A549 (cell line): ENCODE measurements at regions not wholly inside any gene's neighbourhood (a gene's known extent, or its start where the extent isn't known, plus 50 kb on each side); places are given as distances from the start of the nearest gene placed in this dataset.

Experiments used
- CHD2 ChIP-seq: fragments of 150-350 bp; IDR thresholded peaks from 2 replicates; pipeline ENCODE4 v1.6.1; 2014; ENCODE audit warnings: low read length; ENCODE audit not compliant: partially characterized antibody
- EP300 ChIP-seq, 2 experiments: fragments of >200 bp; sonication (Bioruptor Twin); formaldehyde crosslinking; IDR thresholded peaks; 2 replicates in 1 of 2; 3 replicates in 1 of 2; pipeline ENCODE4 v1.6.1; 2016 to 2017
- JUN ChIP-seq, 2 experiments: fragments of >200 bp; sonication (Bioruptor Twin); formaldehyde crosslinking; IDR thresholded peaks; 2 replicates in 1 of 2; 3 replicates in 1 of 2; pipeline ENCODE4 v1.6.1; 2016 to 2017
- NFE2L2 ChIP-seq: fragments of 150-350 bp; conservative IDR thresholded peaks from 2 replicates; pipeline ENCODE4 v1.6.1; 2014; ENCODE audit warnings: low read length
- PHF8 ChIP-seq: fragments of 200-600 bp; sonication (generic); IDR thresholded peaks from 2 replicates; pipeline ENCODE4 v1.6.1; 2016; ENCODE audit warnings: low read depth, mild to moderate bottlenecking, antibody characterized with exemption, moderate library complexity, borderline replicate concordance
- POLR2A ChIP-seq: IDR thresholded peaks from 2 replicates; pipeline ENCODE4 v1.6.1; 2012; ENCODE audit warnings: mild to moderate bottlenecking, low read length
- POLR2AphosphoS2 ChIP-seq: conservative IDR thresholded peaks from 2 replicates; pipeline ENCODE4 v1.6.1; 2012; ENCODE audit warnings: low read length, improper control_type of control experiment, inconsistent platforms
- RNF2 ChIP-seq: fragments of 200-600 bp; sonication (generic); IDR thresholded peaks from 2 replicates; pipeline ENCODE4 v1.6.1; 2016; ENCODE audit warnings: low read depth, mild to moderate bottlenecking, antibody characterized with exemption, moderate library complexity, borderline replicate concordance
- TF ChIP-seq, protein P1 (sequence below): fragments of >200 bp; sonication (Bioruptor Twin); formaldehyde crosslinking; IDR thresholded peaks from 3 replicates; pipeline ENCODE4 v1.5.1; 2016
- TF ChIP-seq, protein P2 (sequence below): fragments of 250-450 bp; sonication (Bioruptor Pico); IDR thresholded peaks from 2 replicates; pipeline ENCODE4 v1.5.0; 2021; ENCODE audit warnings: mild to moderate bottlenecking, moderate library complexity, borderline replicate concordance
- TF ChIP-seq, protein P3 (sequence below): IDR thresholded peaks from 2 replicates; pipeline ENCODE4 v1.6.1; 2012
- TF ChIP-seq, protein P4 (sequence below): fragments of 200-600 bp; sonication (generic); IDR thresholded peaks from 2 replicates; pipeline ENCODE4 v1.6.1; 2016; ENCODE audit warnings: antibody characterized with exemption, mild to moderate bottlenecking, moderate library complexity
- TF ChIP-seq, protein P5 (sequence below): IDR thresholded peaks from 2 replicates; pipeline ENCODE4 v1.6.1; 2012

DNA sequence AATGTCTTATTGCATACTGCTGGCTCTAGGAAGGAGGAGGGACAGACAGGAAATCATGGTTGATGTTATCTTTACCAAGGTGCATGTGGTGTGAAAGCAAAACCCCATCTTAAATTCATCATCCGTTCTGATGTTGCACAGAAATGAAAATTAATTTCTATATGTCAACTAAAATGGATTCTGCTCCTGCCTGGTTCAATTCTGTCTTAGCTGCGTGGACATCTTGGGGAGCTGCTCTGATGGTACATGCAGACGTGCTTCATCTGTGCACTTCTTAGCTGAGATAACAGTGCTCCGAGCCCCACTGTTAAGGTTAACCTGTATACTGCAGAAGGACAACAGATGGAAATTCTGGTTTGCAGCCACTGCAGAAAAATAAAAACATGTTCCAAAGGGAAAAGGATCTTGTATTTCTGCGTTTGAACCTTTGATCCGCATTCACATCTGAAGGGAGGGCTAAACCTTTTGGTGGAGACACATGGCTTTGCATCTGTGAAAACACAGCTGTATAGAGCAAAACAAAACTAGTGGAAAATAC lies 155.6 kb downstream of the TM9SF2 start:
- TF ChIP-seq JUN (IDR thresholded peaks at IDR 0.05) (no peak), RNF2 (no peak), CHD2 (no peak), NFE2L2 (no peak), PHF8 (no peak), POLR2A (no peak), EP300 (IDR thresholded peaks at IDR 0.05) (no peak), POLR2AphosphoS2 (no peak)
- TF ChIP-seq, protein P1, sequence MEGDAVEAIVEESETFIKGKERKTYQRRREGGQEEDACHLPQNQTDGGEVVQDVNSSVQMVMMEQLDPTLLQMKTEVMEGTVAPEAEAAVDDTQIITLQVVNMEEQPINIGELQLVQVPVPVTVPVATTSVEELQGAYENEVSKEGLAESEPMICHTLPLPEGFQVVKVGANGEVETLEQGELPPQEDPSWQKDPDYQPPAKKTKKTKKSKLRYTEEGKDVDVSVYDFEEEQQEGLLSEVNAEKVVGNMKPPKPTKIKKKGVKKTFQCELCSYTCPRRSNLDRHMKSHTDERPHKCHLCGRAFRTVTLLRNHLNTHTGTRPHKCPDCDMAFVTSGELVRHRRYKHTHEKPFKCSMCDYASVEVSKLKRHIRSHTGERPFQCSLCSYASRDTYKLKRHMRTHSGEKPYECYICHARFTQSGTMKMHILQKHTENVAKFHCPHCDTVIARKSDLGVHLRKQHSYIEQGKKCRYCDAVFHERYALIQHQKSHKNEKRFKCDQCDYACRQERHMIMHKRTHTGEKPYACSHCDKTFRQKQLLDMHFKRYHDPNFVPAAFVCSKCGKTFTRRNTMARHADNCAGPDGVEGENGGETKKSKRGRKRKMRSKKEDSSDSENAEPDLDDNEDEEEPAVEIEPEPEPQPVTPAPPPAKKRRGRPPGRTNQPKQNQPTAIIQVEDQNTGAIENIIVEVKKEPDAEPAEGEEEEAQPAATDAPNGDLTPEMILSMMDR = no peak
- TF ChIP-seq, protein P2, sequence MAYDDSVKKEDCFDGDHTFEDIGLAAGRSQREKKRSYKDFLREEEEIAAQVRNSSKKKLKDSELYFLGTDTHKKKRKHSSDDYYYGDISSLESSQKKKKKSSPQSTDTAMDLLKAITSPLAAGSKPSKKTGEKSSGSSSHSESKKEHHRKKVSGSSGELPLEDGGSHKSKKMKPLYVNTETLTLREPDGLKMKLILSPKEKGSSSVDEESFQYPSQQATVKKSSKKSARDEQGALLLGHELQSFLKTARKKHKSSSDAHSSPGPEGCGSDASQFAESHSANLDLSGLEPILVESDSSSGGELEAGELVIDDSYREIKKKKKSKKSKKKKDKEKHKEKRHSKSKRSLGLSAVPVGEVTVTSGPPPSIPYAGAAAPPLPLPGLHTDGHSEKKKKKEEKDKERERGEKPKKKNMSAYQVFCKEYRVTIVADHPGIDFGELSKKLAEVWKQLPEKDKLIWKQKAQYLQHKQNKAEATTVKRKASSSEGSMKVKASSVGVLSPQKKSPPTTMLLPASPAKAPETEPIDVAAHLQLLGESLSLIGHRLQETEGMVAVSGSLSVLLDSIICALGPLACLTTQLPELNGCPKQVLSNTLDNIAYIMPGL = no peak
- TF ChIP-seq, protein P3, sequence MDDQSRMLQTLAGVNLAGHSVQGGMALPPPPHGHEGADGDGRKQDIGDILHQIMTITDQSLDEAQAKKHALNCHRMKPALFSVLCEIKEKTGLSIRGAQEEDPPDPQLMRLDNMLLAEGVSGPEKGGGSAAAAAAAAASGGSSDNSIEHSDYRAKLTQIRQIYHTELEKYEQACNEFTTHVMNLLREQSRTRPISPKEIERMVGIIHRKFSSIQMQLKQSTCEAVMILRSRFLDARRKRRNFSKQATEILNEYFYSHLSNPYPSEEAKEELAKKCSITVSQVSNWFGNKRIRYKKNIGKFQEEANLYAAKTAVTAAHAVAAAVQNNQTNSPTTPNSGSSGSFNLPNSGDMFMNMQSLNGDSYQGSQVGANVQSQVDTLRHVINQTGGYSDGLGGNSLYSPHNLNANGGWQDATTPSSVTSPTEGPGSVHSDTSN = no peak
- TF ChIP-seq, protein P4, sequence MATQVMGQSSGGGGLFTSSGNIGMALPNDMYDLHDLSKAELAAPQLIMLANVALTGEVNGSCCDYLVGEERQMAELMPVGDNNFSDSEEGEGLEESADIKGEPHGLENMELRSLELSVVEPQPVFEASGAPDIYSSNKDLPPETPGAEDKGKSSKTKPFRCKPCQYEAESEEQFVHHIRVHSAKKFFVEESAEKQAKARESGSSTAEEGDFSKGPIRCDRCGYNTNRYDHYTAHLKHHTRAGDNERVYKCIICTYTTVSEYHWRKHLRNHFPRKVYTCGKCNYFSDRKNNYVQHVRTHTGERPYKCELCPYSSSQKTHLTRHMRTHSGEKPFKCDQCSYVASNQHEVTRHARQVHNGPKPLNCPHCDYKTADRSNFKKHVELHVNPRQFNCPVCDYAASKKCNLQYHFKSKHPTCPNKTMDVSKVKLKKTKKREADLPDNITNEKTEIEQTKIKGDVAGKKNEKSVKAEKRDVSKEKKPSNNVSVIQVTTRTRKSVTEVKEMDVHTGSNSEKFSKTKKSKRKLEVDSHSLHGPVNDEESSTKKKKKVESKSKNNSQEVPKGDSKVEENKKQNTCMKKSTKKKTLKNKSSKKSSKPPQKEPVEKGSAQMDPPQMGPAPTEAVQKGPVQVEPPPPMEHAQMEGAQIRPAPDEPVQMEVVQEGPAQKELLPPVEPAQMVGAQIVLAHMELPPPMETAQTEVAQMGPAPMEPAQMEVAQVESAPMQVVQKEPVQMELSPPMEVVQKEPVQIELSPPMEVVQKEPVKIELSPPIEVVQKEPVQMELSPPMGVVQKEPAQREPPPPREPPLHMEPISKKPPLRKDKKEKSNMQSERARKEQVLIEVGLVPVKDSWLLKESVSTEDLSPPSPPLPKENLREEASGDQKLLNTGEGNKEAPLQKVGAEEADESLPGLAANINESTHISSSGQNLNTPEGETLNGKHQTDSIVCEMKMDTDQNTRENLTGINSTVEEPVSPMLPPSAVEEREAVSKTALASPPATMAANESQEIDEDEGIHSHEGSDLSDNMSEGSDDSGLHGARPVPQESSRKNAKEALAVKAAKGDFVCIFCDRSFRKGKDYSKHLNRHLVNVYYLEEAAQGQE = no peak
- TF ChIP-seq, protein P5, sequence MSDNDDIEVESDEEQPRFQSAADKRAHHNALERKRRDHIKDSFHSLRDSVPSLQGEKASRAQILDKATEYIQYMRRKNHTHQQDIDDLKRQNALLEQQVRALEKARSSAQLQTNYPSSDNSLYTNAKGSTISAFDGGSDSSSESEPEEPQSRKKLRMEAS = no peak
